ENCODE measurements at regions not wholly inside any gene's neighbourhood (a gene's known extent, or its start where the extent isn't known, plus 50 kb on each side); places are given as distances from the start of the nearest gene placed in this dataset.

DNA sequence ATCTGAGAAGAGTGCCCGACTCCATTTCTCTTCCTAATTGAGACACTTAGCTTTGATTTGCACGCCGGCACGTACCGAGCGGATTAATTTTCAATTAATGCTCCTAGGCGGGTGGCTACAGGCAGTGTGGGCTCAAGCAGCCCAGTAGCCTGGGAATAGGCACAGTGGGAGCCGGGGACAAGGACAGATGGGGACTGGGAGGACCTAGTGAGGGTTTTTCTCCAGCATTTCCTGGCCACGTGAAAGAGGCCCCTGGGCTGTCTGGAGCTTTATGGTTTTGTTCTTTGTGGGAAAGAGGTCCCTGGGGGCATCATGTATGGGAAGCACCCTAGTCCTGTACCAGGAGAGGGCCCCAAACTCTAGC is 78.6 kb upstream of the CSF3R start:
- Histone ChIP-seq H3K36me3 (ENCODE audit: control insufficient read depth in 4 of 4, insufficient read depth in 3 of 4, low read depth in 1 of 4, low read length in 3 of 4) (no peaks in the 10 kb centered on the region), H3K4me1 (ENCODE audit: control insufficient read depth in 4 of 4, insufficient read depth in 4 of 4, low read length in 3 of 4) (no peaks in the 10 kb centered on the region), H3K9me3 (ENCODE audit: control insufficient read depth in 4 of 4, low read length in 3 of 4) (no peaks in the 10 kb centered on the region), H3K4me3 (ENCODE audit: low read depth in 1 of 3, low read length in 3 of 3) (no peak overlapping the region), H3K27ac (ENCODE audit: low read depth in 1 of 2, low read length in 2 of 2) (no peak overlapping the region), H3K27me3 (ENCODE audit: control insufficient read depth in 4 of 4, insufficient read depth in 4 of 4, low read length in 3 of 4) (peaks cover 0 to 1% (median 0%) of the 10 kb centered on the region in 4 donors), H3K9ac (ENCODE audit: low read depth in 1 of 2, low read length in 2 of 2) (no peak overlapping the region)
- TF ChIP-seq GABPA (IDR thresholded peaks at IDR 0.05 in 1 of 2, conservative IDR thresholded peaks at IDR 0.05 in 1 of 2) (no peak), YY1 (IDR thresholded peaks at IDR 0.05) (no peak), FOXA1 (IDR thresholded peaks at IDR 0.05) (no peak), HNF4A (conservative IDR thresholded peaks at IDR 0.05) (no peak), NR2F2 (IDR thresholded peaks at IDR 0.05) (no peak), FOXA2 (IDR thresholded peaks at IDR 0.05) (no peak), SP1 (IDR thresholded peaks at IDR 0.05) (no peak), TAF1 (conservative IDR thresholded peaks at IDR 0.05) (no peak)
- TF ChIP-seq, protein P1, sequence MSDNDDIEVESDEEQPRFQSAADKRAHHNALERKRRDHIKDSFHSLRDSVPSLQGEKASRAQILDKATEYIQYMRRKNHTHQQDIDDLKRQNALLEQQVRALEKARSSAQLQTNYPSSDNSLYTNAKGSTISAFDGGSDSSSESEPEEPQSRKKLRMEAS (IDR thresholded peaks at IDR 0.05), result no peak
- TF ChIP-seq, protein P2, sequence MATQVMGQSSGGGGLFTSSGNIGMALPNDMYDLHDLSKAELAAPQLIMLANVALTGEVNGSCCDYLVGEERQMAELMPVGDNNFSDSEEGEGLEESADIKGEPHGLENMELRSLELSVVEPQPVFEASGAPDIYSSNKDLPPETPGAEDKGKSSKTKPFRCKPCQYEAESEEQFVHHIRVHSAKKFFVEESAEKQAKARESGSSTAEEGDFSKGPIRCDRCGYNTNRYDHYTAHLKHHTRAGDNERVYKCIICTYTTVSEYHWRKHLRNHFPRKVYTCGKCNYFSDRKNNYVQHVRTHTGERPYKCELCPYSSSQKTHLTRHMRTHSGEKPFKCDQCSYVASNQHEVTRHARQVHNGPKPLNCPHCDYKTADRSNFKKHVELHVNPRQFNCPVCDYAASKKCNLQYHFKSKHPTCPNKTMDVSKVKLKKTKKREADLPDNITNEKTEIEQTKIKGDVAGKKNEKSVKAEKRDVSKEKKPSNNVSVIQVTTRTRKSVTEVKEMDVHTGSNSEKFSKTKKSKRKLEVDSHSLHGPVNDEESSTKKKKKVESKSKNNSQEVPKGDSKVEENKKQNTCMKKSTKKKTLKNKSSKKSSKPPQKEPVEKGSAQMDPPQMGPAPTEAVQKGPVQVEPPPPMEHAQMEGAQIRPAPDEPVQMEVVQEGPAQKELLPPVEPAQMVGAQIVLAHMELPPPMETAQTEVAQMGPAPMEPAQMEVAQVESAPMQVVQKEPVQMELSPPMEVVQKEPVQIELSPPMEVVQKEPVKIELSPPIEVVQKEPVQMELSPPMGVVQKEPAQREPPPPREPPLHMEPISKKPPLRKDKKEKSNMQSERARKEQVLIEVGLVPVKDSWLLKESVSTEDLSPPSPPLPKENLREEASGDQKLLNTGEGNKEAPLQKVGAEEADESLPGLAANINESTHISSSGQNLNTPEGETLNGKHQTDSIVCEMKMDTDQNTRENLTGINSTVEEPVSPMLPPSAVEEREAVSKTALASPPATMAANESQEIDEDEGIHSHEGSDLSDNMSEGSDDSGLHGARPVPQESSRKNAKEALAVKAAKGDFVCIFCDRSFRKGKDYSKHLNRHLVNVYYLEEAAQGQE (IDR thresholded peaks at IDR 0.05), result no peak
- TF ChIP-seq, protein P3, sequence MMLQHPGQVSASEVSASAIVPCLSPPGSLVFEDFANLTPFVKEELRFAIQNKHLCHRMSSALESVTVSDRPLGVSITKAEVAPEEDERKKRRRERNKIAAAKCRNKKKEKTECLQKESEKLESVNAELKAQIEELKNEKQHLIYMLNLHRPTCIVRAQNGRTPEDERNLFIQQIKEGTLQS (IDR thresholded peaks at IDR 0.05), result no peak
- WGBS, result 93% methylated on average over 9 of the region's 9 CpGs
- no peak for DNase-seq (ENCODE audit: low spot score)

DNA sequence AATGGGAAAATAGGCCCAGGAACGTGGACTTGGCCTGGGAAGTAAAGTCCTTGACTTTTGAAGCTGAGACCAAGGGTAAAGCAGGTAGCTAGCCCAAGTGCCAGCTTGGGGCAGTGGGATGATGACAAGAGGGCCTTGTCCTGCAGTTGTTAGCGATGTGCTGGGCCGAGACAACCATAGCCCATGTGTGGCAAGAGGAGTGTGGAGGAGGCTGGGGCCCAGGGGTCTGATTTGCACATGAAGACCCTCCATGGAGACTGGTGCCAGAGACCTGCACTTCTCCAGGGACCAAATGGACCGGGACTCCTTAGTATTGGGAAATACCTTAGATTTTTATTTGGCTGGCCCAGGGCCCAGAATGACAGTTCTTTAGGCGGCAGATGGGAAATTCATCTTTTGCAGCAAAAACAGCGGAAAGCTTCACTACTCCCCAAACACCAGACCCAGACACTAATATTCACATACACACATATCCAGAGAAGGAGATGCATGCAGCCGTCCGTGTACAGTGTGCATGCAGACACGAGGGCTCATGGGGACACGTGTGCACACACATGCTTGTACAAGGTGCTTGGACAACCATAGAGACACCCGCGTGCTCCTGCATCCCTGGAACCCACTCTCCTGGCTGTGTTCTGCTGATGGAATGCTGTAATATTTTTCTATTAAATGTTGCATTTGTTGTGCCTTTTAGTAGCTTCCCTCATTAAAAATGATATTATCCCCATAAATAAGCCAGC is 78.1 kb upstream of the CSF3R start:
- peaks cover 0 to 6% (median 0%) of the 10 kb centered on the region in 4 donors for H3K27me3 ChIP-seq (ENCODE audit: control insufficient read depth in 4 of 4, insufficient read depth in 4 of 4, low read length in 3 of 4)
- no peaks in the 10 kb centered on the region for H3K4me1 ChIP-seq (ENCODE audit: control insufficient read depth in 4 of 4, insufficient read depth in 4 of 4, low read length in 3 of 4)
- 84% methylated on average over 12 of the region's 12 CpGs for WGBS
- TF ChIP-seq GABPA (IDR thresholded peaks at IDR 0.05 in 1 of 2, conservative IDR thresholded peaks at IDR 0.05 in 1 of 2) (no peak), EGR1 (IDR thresholded peaks at IDR 0.05; ENCODE audit: low read depth in 2 of 2) (no peak), RXRA (IDR thresholded peaks at IDR 0.05) (no peak), JUND (IDR thresholded peaks at IDR 0.05) (no peak), HNF4A (conservative IDR thresholded peaks at IDR 0.05) (no peak), SP1 (IDR thresholded peaks at IDR 0.05) (no peak), RAD21 (IDR thresholded peaks at IDR 0.05) (no peak)
- TF ChIP-seq, protein P4, sequence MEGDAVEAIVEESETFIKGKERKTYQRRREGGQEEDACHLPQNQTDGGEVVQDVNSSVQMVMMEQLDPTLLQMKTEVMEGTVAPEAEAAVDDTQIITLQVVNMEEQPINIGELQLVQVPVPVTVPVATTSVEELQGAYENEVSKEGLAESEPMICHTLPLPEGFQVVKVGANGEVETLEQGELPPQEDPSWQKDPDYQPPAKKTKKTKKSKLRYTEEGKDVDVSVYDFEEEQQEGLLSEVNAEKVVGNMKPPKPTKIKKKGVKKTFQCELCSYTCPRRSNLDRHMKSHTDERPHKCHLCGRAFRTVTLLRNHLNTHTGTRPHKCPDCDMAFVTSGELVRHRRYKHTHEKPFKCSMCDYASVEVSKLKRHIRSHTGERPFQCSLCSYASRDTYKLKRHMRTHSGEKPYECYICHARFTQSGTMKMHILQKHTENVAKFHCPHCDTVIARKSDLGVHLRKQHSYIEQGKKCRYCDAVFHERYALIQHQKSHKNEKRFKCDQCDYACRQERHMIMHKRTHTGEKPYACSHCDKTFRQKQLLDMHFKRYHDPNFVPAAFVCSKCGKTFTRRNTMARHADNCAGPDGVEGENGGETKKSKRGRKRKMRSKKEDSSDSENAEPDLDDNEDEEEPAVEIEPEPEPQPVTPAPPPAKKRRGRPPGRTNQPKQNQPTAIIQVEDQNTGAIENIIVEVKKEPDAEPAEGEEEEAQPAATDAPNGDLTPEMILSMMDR (IDR thresholded peaks at IDR 0.05; ENCODE audit: low read depth, low read length, missing input control), result no peak
- TF ChIP-seq, protein P3 (IDR thresholded peaks at IDR 0.05), result no peak
- no peaks in the 10 kb centered on the region for H3K36me3 ChIP-seq (ENCODE audit: control insufficient read depth in 4 of 4, insufficient read depth in 3 of 4, low read depth in 1 of 4, low read length in 3 of 4)
- no peaks in the 10 kb centered on the region for H3K9me3 ChIP-seq (ENCODE audit: control insufficient read depth in 4 of 4, low read length in 3 of 4)
- no peak overlapping the region for H3K4me3 ChIP-seq (ENCODE audit: low read depth in 1 of 3, low read length in 3 of 3)
- H3K9ac ChIP-seq (ENCODE audit: low read depth in 1 of 2, low read length in 2 of 2), result no peak overlapping the region
- no peak for DNase-seq (ENCODE audit: low spot score)
- no peak overlapping the region for H3K27ac ChIP-seq (ENCODE audit: low read depth in 1 of 2, low read length in 2 of 2)

All from liver (tissue), 8 donors.